OCI-LY3 (cell line): ENCODE measurements at regions not wholly inside any gene's neighbourhood (a gene's known extent, or its start where the extent isn't known, plus 50 kb on each side); places are given as distances from the start of the nearest gene placed in this dataset.

Source experiments
- H2AFZ ChIP-seq: fragments of 200-600, 300-600 bp; shearing (Covaris generic); 2 replicates; pipeline ENCODE4 v1.6.0; 2014; ENCODE audit warnings: antibody characterized with exemption, low read depth, low read length
- H3K27ac ChIP-seq: fragments of 200-600, 300-600 bp; sonication (generic); 2 replicates; pipeline ENCODE4 v1.5.1; 2014; ENCODE audit warnings: mild to moderate bottlenecking, low read length, moderate library complexity, mixed read lengths
- H3K27me3 ChIP-seq: fragments of 200-600, 300-600 bp; sonication (generic); 2 replicates; pipeline ENCODE4 v1.6.1; 2014; ENCODE audit warnings: low read depth, low read length, mixed read lengths
- H3K36me3 ChIP-seq: fragments of 200-600, 300-600 bp; sonication (generic); replicated peaks from 2 replicates; pipeline ENCODE3; 2014; ENCODE audit warnings: low read depth, low read length, mixed read lengths
- H3K4me1 ChIP-seq: fragments of 300-600, 200-600 bp; sonication (generic); 2 replicates; pipeline ENCODE4 v1.6.1; 2014; ENCODE audit warnings: low read length, mixed read lengths
- H3K4me2 ChIP-seq: fragments of 200-600, 300-600 bp; sonication (generic); 2 replicates; pipeline ENCODE4 v1.6.1; 2014; ENCODE audit warnings: low read length, mixed read lengths
- H3K4me3 ChIP-seq: fragments of 300-600, 200-600 bp; sonication (generic); 2 replicates; pipeline ENCODE4 v1.5.1; 2014; ENCODE audit warnings: antibody characterized with exemption, mild to moderate bottlenecking, low read length, moderate library complexity
- H3K79me2 ChIP-seq: fragments of 300-600, 200-600 bp; shearing (Covaris generic); 2 replicates; pipeline ENCODE4 v1.6.1; 2014; ENCODE audit warnings: mild to moderate bottlenecking, low read length, mixed read lengths
- H3K9ac ChIP-seq: fragments of 300-600, 200-600 bp; shearing (Covaris generic); 2 replicates; pipeline ENCODE4 v1.6.0; 2014; ENCODE audit warnings: mild to moderate bottlenecking, low read length, moderate library complexity
- H3K9me3 ChIP-seq: fragments of 200-600, 300-600 bp; shearing (Covaris generic); 2 replicates; pipeline ENCODE4 v1.6.1; 2014; ENCODE audit warnings: low read length, mixed read lengths; ENCODE audit not compliant: insufficient read depth
- H4K20me1 ChIP-seq: fragments of 200-600, 300-600 bp; sonication (generic); 2 replicates; pipeline ENCODE4 v1.6.1; 2016; ENCODE audit warnings: low read length, mixed read lengths; ENCODE audit not compliant: insufficient read depth
- CTCF ChIP-seq: fragments of 200-600, 300-600 bp; sonication (generic); IDR thresholded peaks from 2 replicates; pipeline ENCODE4 v1.5.1; 2014; ENCODE audit warnings: antibody characterized with exemption, low read length, low read depth
- EZH2phosphoT487 ChIP-seq: fragments of 200-600 bp; shearing (Covaris generic); IDR thresholded peaks from 2 replicates; pipeline ENCODE4 v1.6.1; 2018; ENCODE audit warnings: antibody characterized with exemption, mixed run types, low read depth

GRCh38 chr1:221488550-221488949 lies 253.3 kb downstream of the DUSP10 start:
- H3K4me3 ChIP-seq, result no peak overlapping the region
- H2AFZ ChIP-seq, result no peak overlapping the region
- H3K27ac ChIP-seq, result no peak overlapping the region
- peaks cover 11% of the 10 kb centered on the region for H3K4me1 ChIP-seq
- no peaks in the 10 kb centered on the region for H4K20me1 ChIP-seq
- H3K27me3 ChIP-seq, result no peaks in the 10 kb centered on the region
- no peak overlapping the region for H3K4me2 ChIP-seq
- no peaks in the 10 kb centered on the region for H3K9me3 ChIP-seq
- TF ChIP-seq CTCF (no peak), EZH2phosphoT487 (no peak)
- no peaks in the 10 kb centered on the region for H3K79me2 ChIP-seq
- H3K36me3 ChIP-seq, result no peaks in the 10 kb centered on the region
- H3K9ac ChIP-seq, result no peak overlapping the region

- H3K9me3 ChIP-seq, result no peaks in the 10 kb centered on the region
- H3K27ac ChIP-seq, result no peak overlapping the region
- no peak overlapping the region for H3K4me2 ChIP-seq
- no peaks in the 10 kb centered on the region for H3K27me3 ChIP-seq
- no peaks in the 10 kb centered on the region for H3K36me3 ChIP-seq
- no peak overlapping the region for H3K4me3 ChIP-seq
- no peaks in the 10 kb centered on the region for H3K79me2 ChIP-seq
- H4K20me1 ChIP-seq, result no peaks in the 10 kb centered on the region
- no peak for TF ChIP-seq EZH2phosphoT487
- no peak for TF ChIP-seq CTCF
- H2AFZ ChIP-seq, result no peak overlapping the region
- H3K9ac ChIP-seq, result no peak overlapping the region
- no peaks in the 10 kb centered on the region for H3K4me1 ChIP-seq
These were observed 247.2 kb downstream of the DUSP10 start for GRCh38 chr1:221494670-221495069.

- no peak overlapping the region for H3K4me3 ChIP-seq
- H2AFZ ChIP-seq, result no peak overlapping the region
- TF ChIP-seq EZH2phosphoT487, result no peak
- no peak for TF ChIP-seq CTCF
- H4K20me1 ChIP-seq, result no peaks in the 10 kb centered on the region
- no peaks in the 10 kb centered on the region for H3K4me1 ChIP-seq
- no peaks in the 10 kb centered on the region for H3K79me2 ChIP-seq
- no peaks in the 10 kb centered on the region for H3K36me3 ChIP-seq
- H3K27ac ChIP-seq, result no peak overlapping the region
- H3K27me3 ChIP-seq, result no peaks in the 10 kb centered on the region
- H3K9ac ChIP-seq, result no peak overlapping the region
- no peak overlapping the region for H3K4me2 ChIP-seq
- H3K9me3 ChIP-seq, result no peaks in the 10 kb centered on the region
These were observed 244.8 kb downstream of the DUSP10 start for GRCh38 chr1:221497046-221497445.

- H2AFZ ChIP-seq, result no peak overlapping the region
- TF ChIP-seq CTCF, result no peak
- TF ChIP-seq EZH2phosphoT487, result no peak
These were observed 238.6 kb downstream of the DUSP10 start for GRCh38 chr1:221503268-221503667.

More at GRCh38 chr1:221503268-221503667, 238.6 kb downstream of the DUSP10 start:
- Histone ChIP-seq H3K27ac (no peak overlapping the region), H3K4me2 (no peak overlapping the region), H3K36me3 (peaks cover 3% of the 10 kb centered on the region), H3K9ac (no peak overlapping the region), H3K27me3 (no peaks in the 10 kb centered on the region), H3K9me3 (peaks cover 12% of the 10 kb centered on the region; the same call in 1 of the 2 replicates), H3K79me2 (no peaks in the 10 kb centered on the region), H3K4me3 (no peak overlapping the region), H4K20me1 (no peaks in the 10 kb centered on the region), H3K4me1 (no peaks in the 10 kb centered on the region)
